Mesenchymal stem cell (in vitro differentiated cells and primary cell): ENCODE measurements at regions not wholly inside any gene's neighbourhood (a gene's known extent, or its start where the extent isn't known, plus 50 kb on each side); places are given as distances from the start of the nearest gene placed in this dataset.
"Not testable (repeated sequence)": the region's sequence is repeated elsewhere in the genome, so short reads cannot be mapped to it uniquely, and the experiment has no call there.

Source experiments
- DNase-seq: peaks from one replicate; pipeline ENCODE4 v3.0.0-alpha.2; 2013
- H2AFZ ChIP-seq: one replicate; pipeline ENCODE4 v1.6.1; 2013; ENCODE audit warnings: low read depth, mild to moderate bottlenecking, control low read depth, inconsistent platforms, low read length, moderate library complexity
- H2AK5ac ChIP-seq: 2 replicates; pipeline ENCODE4 v1.6.1; 2013; ENCODE audit warnings: low read length, moderate library complexity, mild to moderate bottlenecking, inconsistent platforms; ENCODE audit not compliant: severe bottlenecking
- H2BK120ac ChIP-seq: one replicate; pipeline ENCODE4 v1.6.1; 2013; ENCODE audit warnings: low read depth, mild to moderate bottlenecking, inconsistent platforms, low read length, moderate library complexity
- H2BK12ac ChIP-seq, 2 experiments: one replicate each; pipeline ENCODE4 v1.6.1; 2013; ENCODE audit warnings: inconsistent platforms in 2 of 2, low read length in 2 of 2, mild to moderate bottlenecking in 2 of 2, moderate library complexity in 2 of 2, control low read depth in 1 of 2
- H2BK15ac ChIP-seq: one replicate; pipeline ENCODE4 v1.6.1; 2013; ENCODE audit warnings: mild to moderate bottlenecking, low read depth, inconsistent platforms; ENCODE audit not compliant: poor library complexity, severe bottlenecking
- H2BK5ac ChIP-seq: 2 replicates; pipeline ENCODE4 v1.6.1; 2013; ENCODE audit warnings: low read depth, mild to moderate bottlenecking, low read length, control low read depth, inconsistent platforms; ENCODE audit not compliant: poor library complexity, severe bottlenecking
- H3K14ac ChIP-seq, 2 experiments: one replicate each; pipeline ENCODE4 v1.6.1; 2013; ENCODE audit warnings: inconsistent platforms in 2 of 2, low read length in 2 of 2, control low read depth in 1 of 2, mild to moderate bottlenecking in 1 of 2, moderate library complexity in 1 of 2
- H3K18ac ChIP-seq, 2 experiments: one replicate each; pipeline ENCODE4 v1.6.1; 2013; ENCODE audit warnings: inconsistent platforms in 2 of 2, low read length in 2 of 2, control low read depth in 1 of 2, low read depth in 1 of 2, mild to moderate bottlenecking in 1 of 2
- H3K23ac ChIP-seq, 2 experiments: one replicate each; pipeline ENCODE4 v1.6.1; 2013; ENCODE audit warnings: inconsistent platforms in 2 of 2, low read length in 2 of 2, mild to moderate bottlenecking in 2 of 2, moderate library complexity in 2 of 2, control low read depth in 1 of 2
- H3K27ac ChIP-seq: 2 replicates; pipeline ENCODE4 v1.5.1; 2013; ENCODE audit warnings: mild to moderate bottlenecking, moderate library complexity, low read length, control low read depth, inconsistent platforms; ENCODE audit not compliant: poor library complexity, severe bottlenecking
- H3K27me3 ChIP-seq, 2 experiments: 2 replicates each; pipeline versions ENCODE4 v1.6.1 to v1.7.0; 2013; ENCODE audit warnings: low read length in 2 of 2, mild to moderate bottlenecking in 2 of 2, moderate library complexity in 2 of 2, control low read depth in 1 of 2, inconsistent platforms in 1 of 2; ENCODE audit not compliant: control insufficient read depth in 1 of 2, insufficient read depth in 1 of 2
- H3K36me3 ChIP-seq, 2 experiments: 2 replicates each; pipeline versions ENCODE4 v1.6.1 to v1.7.0; 2013; ENCODE audit warnings: low read length in 2 of 2, control low read depth in 1 of 2, inconsistent platforms in 1 of 2, low read depth in 1 of 2, mild to moderate bottlenecking in 1 of 2; ENCODE audit not compliant: insufficient read depth in 2 of 2, control insufficient read depth in 1 of 2
- H3K4ac ChIP-seq, 2 experiments: one replicate each; pipeline ENCODE4 v1.6.1; 2013; ENCODE audit warnings: inconsistent platforms in 2 of 2, low read length in 2 of 2, mild to moderate bottlenecking in 2 of 2, moderate library complexity in 2 of 2, control low read depth in 1 of 2, low read depth in 1 of 2
- H3K4me1 ChIP-seq: 2 replicates; pipeline ENCODE4 v1.6.1; 2013; ENCODE audit warnings: low read depth, low read length, control low read depth; ENCODE audit not compliant: control insufficient read depth, insufficient read depth
- H3K4me2 ChIP-seq: 2 replicates; pipeline ENCODE4 v1.6.1; 2013; ENCODE audit warnings: low read length, mild to moderate bottlenecking, inconsistent platforms; ENCODE audit not compliant: poor library complexity, severe bottlenecking
- H3K4me3 ChIP-seq, 2 experiments: 2 replicates each; pipeline versions ENCODE4 v1.5.1 to v1.7.0; 2013; ENCODE audit warnings: low read length in 2 of 2, mild to moderate bottlenecking in 2 of 2, control low read depth in 1 of 2, low read depth in 1 of 2; ENCODE audit not compliant: insufficient read depth in 1 of 2
- H3K79me1 ChIP-seq: replicated peaks from 2 replicates; pipeline ENCODE4 v1.6.1; 2013; ENCODE audit warnings: mild to moderate bottlenecking, control low read depth, low read length, inconsistent platforms; ENCODE audit not compliant: poor library complexity, severe bottlenecking
- H3K9ac ChIP-seq: 2 replicates; pipeline ENCODE4 v1.7.0; 2013; ENCODE audit warnings: mild to moderate bottlenecking, low read length, moderate library complexity
- H3K9me3 ChIP-seq: 2 replicates; pipeline ENCODE4 v1.7.0; 2013; ENCODE audit warnings: mild to moderate bottlenecking, low read length; ENCODE audit not compliant: control insufficient read depth
- H4K8ac ChIP-seq: one replicate; pipeline ENCODE4 v1.6.1; 2013; ENCODE audit warnings: inconsistent platforms, mild to moderate bottlenecking, low read length, moderate library complexity
- H4K91ac ChIP-seq: one replicate; pipeline ENCODE4 v1.6.1; 2013; ENCODE audit warnings: mild to moderate bottlenecking, low read length, inconsistent platforms
- WGBS: methylation state at CpG from one replicate; pipeline ENCODE4 v1.1.7; 2013; ENCODE audit warnings: mixed read lengths; 5-methylcytosine and 5-hydroxymethylcytosine counted together

DNA sequence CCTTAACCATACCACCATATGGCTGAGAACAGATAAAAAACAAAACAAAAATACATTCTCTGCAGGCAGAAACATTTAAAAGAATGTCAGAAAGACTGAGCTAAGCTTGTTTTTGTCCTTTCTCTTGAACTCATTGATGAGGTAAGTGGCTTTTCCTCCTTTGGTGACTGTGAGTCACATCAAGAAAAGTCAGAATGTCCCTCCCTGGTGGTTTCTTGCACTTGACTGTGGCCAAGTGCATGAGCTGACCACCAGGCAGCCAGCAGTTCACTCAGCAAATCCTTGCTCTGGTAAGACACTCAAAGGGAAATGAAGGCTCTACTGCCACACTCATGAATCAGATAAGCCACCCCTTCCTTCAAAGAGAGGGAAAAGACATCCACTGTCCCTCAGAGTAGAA is 970.9 kb downstream of the TAF11L14 start:
- H2AK5ac ChIP-seq: no peak overlapping the region
- no peak overlapping the region for H3K4ac ChIP-seq
- no peak overlapping the region for H2AFZ ChIP-seq

DNA sequence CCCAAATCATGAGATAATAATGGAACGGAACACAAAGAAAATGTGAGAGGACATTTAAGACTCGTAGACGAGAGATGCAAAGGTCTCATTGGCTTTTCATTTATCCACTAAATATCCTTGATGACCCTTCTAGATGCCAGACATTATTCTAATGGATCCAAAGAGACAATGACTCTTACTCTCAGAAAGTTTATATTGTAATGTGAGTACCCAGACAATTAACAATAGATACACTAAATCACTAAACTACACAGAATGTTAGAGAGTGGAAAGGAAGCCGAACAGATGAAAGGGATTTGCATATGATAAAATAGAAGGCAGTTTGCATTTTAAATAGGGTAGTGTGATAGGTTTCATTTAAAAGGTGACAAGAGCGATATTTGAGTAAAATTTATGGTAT is 973.3 kb downstream of the TAF11L14 start:
- H2BK15ac ChIP-seq: no peak overlapping the region
- H3K23ac ChIP-seq: no peak overlapping the region
- no peak overlapping the region for H3K9ac ChIP-seq
- H3K4me2 ChIP-seq: no peak overlapping the region
- H3K14ac ChIP-seq: no peak overlapping the region
- H2AK5ac ChIP-seq: no peak overlapping the region
- no peaks in the 10 kb centered on the region for H3K79me1 ChIP-seq
- no peak overlapping the region for H2BK120ac ChIP-seq
- H3K4me1 ChIP-seq: no peaks in the 10 kb centered on the region
- H4K8ac ChIP-seq: no peak overlapping the region
- DNase-seq: no peak
- H3K4me3 ChIP-seq: no peak overlapping the region
- no peak overlapping the region for H4K91ac ChIP-seq
- no peak overlapping the region for H3K18ac ChIP-seq
- peaks cover 12% of the 10 kb centered on the region for H3K9me3 ChIP-seq
- H2AFZ ChIP-seq: no peak overlapping the region
- no peak overlapping the region for H3K4ac ChIP-seq
- H3K27ac ChIP-seq: no peak overlapping the region
- H2BK5ac ChIP-seq: no peak overlapping the region
- H3K27me3 ChIP-seq: no peaks in the 10 kb centered on the region
- no peak overlapping the region for H2BK12ac ChIP-seq
- WGBS: 88% methylated on average over 5 of the region's 5 CpGs
- no peaks in the 10 kb centered on the region for H3K36me3 ChIP-seq

More for the DNA sequence above, 970.9 kb downstream of the TAF11L14 start:
- Histone ChIP-seq H2BK5ac (no peak overlapping the region), H2BK15ac (no peak overlapping the region), H2BK12ac (no peak overlapping the region), H3K27me3 (no peaks in the 10 kb centered on the region), H3K18ac (no peak overlapping the region), H3K9me3 (peaks cover 7% of the 10 kb centered on the region), H3K4me3 (no peak overlapping the region), H3K4me2 (no peak overlapping the region), H3K4me1 (no peaks in the 10 kb centered on the region), H4K91ac (no peak overlapping the region), H3K36me3 (no peaks in the 10 kb centered on the region), H3K9ac (no peak overlapping the region), H2BK120ac (no peak overlapping the region), H3K79me1 (no peaks in the 10 kb centered on the region), H3K27ac (no peak overlapping the region), H3K23ac (no peak overlapping the region), H3K14ac (no peak overlapping the region), H4K8ac (no peak overlapping the region)
- DNase-seq: no peak

DNA sequence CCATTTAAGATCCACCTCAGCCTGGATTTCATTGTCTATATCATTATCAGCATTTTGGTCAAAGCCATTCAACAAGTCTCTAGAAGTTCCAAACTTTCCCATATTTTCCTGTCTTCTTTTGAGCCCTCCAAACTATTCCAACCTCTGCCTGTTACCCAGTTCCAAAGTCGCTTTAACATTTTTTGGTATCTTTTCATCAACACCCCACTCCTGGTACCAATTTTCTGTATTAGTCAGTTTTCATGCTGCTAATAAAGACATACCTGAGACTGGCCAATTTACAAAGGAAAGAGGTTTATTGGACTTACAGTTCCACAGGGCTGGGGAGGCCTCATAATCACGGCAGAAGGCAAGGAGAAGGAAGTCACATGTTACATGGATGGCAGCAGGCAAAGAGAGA is 982.9 kb downstream of the TAF11L14 start:
- not testable (repeated sequence) for H3K27ac ChIP-seq, H3K4me3 ChIP-seq, H3K27me3 ChIP-seq, H2BK5ac ChIP-seq, H2BK15ac ChIP-seq, H3K79me1 ChIP-seq, H3K36me3 ChIP-seq, H3K14ac ChIP-seq, H3K18ac ChIP-seq, H3K9ac ChIP-seq, H2BK120ac ChIP-seq, H3K4me1 ChIP-seq, H4K8ac ChIP-seq, H2AFZ ChIP-seq, H4K91ac ChIP-seq, H3K23ac ChIP-seq, DNase-seq, H2BK12ac ChIP-seq, H2AK5ac ChIP-seq, H3K4ac ChIP-seq, H3K4me2 ChIP-seq
- WGBS: 91% methylated on average over 2 of the region's 2 CpGs
- H3K9me3 ChIP-seq: peaks cover 45% of the 10 kb centered on the region

DNA sequence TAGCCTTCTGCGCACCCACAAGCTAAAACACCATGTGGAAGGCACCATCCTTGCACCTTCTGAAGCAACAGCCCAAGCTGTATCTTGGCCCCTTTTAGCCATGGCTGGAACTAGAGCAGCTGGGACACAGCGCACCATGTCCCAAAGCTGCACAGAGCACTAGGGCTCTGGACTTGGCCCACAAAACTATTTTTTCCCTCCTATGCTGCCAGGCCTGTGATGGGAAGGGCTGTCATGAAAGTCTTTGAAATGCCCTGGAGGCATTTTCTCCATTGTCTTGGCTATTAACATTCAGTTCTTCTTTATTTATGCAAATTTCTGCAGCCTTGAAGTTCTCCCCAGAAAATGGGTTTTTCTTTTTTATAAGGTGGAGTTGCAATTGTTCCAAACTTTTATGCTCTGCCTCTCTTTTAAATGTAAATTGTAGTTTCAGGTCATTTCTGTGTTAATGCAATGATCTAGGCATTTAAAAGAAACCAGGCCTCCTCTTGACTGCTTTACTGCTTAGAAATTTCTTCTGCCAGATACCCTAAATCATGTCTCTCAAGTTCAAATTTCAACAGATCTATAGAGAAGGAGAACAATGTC is 996.3 kb downstream of the TAF11L14 start:
- Histone ChIP-seq H4K8ac (no peak overlapping the region), H3K27ac (no peak overlapping the region), H3K4me2 (no peak overlapping the region), H3K18ac (no peak overlapping the region), H2BK15ac (no peak overlapping the region), H3K4me1 (no peaks in the 10 kb centered on the region), H3K4ac (no peak overlapping the region), H3K27me3 (no peaks in the 10 kb centered on the region), H2AFZ (no peak overlapping the region), H2AK5ac (no peak overlapping the region), H3K9me3 (no peaks in the 10 kb centered on the region), H3K9ac (no peak overlapping the region), H3K23ac (no peak overlapping the region), H3K4me3 (no peak overlapping the region), H2BK120ac (no peak overlapping the region), H3K79me1 (no peaks in the 10 kb centered on the region), H3K36me3 (no peaks in the 10 kb centered on the region), H2BK5ac (no peak overlapping the region), H2BK12ac (no peak overlapping the region), H3K14ac (no peak overlapping the region), H4K91ac (no peak overlapping the region)
- DNase-seq: no peak
- 95% methylated on average over 1 of the region's 2 CpGs for WGBS
